Osteocyte (in vitro differentiated cells): ENCODE measurements at regions not wholly inside any gene's neighbourhood (a gene's known extent, or its start where the extent isn't known, plus 50 kb on each side); places are given as distances from the start of the nearest gene placed in this dataset.

ENCODE experiments used
- DNase-seq: peaks from one replicate; pipeline ENCODE4 v3.0.0; 2021; ENCODE audit warnings: mixed read lengths; ENCODE audit not compliant: unreplicated experiment; ENCODE audit errors: extremely low spot score
- H3K27ac Mint-ChIP-seq: one replicate; pipeline ENCODE4 v1.8.0; 2021; ENCODE audit warnings: mild to moderate bottlenecking, mixed read lengths; ENCODE audit not compliant: unreplicated experiment
- H3K27me3 Mint-ChIP-seq: one replicate; pipeline ENCODE4 v1.8.0; 2021; ENCODE audit warnings: mixed read lengths; ENCODE audit not compliant: unreplicated experiment
- H3K36me3 Mint-ChIP-seq: one replicate; pipeline ENCODE4 v1.8.0; 2021; ENCODE audit warnings: mixed read lengths; ENCODE audit not compliant: unreplicated experiment
- H3K4me1 Mint-ChIP-seq: one replicate; pipeline ENCODE4 v1.8.0; 2021; ENCODE audit warnings: mixed read lengths; ENCODE audit not compliant: unreplicated experiment
- H3K4me3 Mint-ChIP-seq: one replicate; pipeline ENCODE4 v1.8.0; 2021; ENCODE audit warnings: mild to moderate bottlenecking, moderate library complexity, mixed read lengths; ENCODE audit not compliant: unreplicated experiment
- H3K9me3 Mint-ChIP-seq: one replicate; pipeline ENCODE4 v1.8.0; 2021; ENCODE audit warnings: mixed read lengths; ENCODE audit not compliant: unreplicated experiment
- TF ChIP-seq, protein P1 (sequence below): fragments of 200-600 bp; sonication (generic); IDR thresholded peaks from 2 replicates; pipeline ENCODE4 v1.5.0; 2021; ENCODE audit warnings: antibody characterized with exemption, mild to moderate bottlenecking, moderate library complexity

DNA sequence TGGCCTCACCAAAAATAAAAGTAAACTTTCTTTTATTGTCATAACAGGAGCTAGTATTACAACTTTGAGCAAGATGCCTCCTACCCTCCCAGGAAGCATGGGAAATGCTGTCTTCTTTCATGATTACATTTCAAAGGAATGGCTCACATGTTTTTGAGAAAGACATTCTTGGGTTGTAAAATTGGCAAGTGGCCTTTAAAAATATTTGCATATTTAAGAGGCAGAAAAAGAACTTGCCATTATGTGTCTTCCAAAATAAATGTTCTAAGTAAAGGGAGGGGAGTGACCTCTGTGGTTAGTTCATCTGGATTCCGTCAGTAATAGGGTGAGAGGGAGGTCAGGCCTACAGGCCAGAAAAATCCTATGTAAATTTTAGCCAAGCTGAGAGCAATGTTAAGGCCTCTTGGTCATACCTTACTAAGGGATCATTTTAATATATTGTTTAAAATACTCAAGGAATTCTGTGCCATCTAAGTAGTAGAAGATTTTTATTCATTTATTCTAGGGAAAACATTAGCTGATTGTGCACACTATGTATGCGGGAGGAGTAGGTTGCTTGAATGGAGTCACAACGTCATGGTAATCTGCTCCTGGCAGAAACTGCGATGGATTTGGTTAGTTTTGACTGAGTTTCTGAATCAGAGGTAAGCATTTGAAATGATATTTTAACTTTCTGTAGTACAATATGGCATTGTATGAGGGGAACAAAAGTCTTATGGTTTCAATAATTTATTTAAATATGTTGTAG lies 1485.7 kb upstream of the CDH9 start:
- peaks cover 7% of the 10 kb centered on the region for H3K9me3 Mint-ChIP-seq
- peaks cover 13% of the 10 kb centered on the region for H3K27me3 Mint-ChIP-seq
- TF ChIP-seq, protein P1, sequence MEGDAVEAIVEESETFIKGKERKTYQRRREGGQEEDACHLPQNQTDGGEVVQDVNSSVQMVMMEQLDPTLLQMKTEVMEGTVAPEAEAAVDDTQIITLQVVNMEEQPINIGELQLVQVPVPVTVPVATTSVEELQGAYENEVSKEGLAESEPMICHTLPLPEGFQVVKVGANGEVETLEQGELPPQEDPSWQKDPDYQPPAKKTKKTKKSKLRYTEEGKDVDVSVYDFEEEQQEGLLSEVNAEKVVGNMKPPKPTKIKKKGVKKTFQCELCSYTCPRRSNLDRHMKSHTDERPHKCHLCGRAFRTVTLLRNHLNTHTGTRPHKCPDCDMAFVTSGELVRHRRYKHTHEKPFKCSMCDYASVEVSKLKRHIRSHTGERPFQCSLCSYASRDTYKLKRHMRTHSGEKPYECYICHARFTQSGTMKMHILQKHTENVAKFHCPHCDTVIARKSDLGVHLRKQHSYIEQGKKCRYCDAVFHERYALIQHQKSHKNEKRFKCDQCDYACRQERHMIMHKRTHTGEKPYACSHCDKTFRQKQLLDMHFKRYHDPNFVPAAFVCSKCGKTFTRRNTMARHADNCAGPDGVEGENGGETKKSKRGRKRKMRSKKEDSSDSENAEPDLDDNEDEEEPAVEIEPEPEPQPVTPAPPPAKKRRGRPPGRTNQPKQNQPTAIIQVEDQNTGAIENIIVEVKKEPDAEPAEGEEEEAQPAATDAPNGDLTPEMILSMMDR, result no peak
- DNase-seq, result no peak
- no peaks in the 10 kb centered on the region for H3K36me3 Mint-ChIP-seq
- no peak overlapping the region for H3K4me3 Mint-ChIP-seq
- H3K27ac Mint-ChIP-seq, result peak overlapping the region; percentile 60
- H3K4me1 Mint-ChIP-seq, result peaks cover 21% of the 10 kb centered on the region

DNA sequence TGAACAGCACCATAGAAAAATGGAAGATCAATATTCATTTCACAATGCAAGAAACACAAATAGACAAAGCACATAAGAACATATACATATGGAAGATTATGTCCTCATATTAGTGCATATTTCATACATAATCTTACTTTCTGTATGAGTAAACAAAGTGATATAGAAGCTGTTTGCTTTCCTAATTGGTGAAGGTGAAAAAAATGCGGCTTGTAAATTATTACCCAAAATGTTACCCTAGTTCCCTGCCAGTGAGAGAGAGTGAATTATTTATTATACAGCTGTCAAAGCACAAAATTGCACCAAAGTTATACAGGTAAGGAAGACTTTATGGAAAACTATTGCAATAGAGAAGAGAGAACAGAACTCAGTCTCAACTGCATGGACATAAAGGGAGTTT lies 1485.0 kb upstream of the CDH9 start:
- peaks cover 7% of the 10 kb centered on the region for H3K9me3 Mint-ChIP-seq
- no peak overlapping the region for H3K4me3 Mint-ChIP-seq
- peaks cover 8% of the 10 kb centered on the region for H3K27me3 Mint-ChIP-seq
- H3K4me1 Mint-ChIP-seq, result peaks cover 21% of the 10 kb centered on the region
- DNase-seq, result no peak
- H3K36me3 Mint-ChIP-seq, result no peaks in the 10 kb centered on the region
- TF ChIP-seq, protein P1, result no peak
- peak overlapping the region; percentile 60 for H3K27ac Mint-ChIP-seq

DNA sequence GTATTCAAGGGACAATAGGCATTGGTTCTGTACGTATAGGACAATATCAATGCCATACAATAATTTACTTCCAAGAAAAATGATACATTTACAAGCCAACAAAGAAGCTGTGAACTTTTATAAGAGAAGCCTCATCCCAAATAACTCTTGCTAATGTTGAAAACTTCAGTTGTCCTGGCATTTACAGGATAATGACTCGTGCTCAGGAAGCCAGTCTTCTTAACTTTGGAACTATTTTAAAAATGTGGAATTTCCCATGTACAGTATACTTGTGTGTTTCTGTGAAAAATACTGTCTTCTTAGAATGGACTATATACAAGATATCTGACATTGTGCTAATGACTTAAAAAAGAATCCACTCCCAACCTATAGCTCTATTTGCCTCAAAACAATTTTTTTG lies 1479.3 kb upstream of the CDH9 start:
- TF ChIP-seq, protein P1, result no peak
- H3K4me1 Mint-ChIP-seq, result peaks cover 14% of the 10 kb centered on the region
- no peak overlapping the region for H3K4me3 Mint-ChIP-seq
- peaks cover 9% of the 10 kb centered on the region for H3K27me3 Mint-ChIP-seq
- no peaks in the 10 kb centered on the region for H3K36me3 Mint-ChIP-seq
- no peak overlapping the region for H3K27ac Mint-ChIP-seq
- H3K9me3 Mint-ChIP-seq, result peaks cover 7% of the 10 kb centered on the region
- DNase-seq, result no peak

DNA sequence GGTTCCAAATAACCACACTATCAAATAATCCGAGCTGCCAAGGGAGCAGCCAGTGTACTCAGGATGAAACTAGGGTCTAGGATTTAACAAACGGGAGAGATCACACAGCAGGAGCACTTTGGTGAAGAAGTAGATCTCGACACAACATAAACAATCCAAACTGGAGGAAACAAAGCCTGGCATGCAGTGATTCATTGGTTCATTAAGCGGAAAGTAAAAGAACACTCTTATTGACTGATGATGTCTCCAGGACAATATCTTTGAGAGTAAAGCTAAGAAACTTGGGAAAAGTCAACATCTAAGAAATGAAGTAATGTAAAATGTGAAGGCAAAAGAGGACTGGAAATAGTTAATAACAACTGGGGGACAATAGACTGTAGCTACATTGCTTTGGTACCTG lies 1478.3 kb upstream of the CDH9 start:
- no peak overlapping the region for H3K27ac Mint-ChIP-seq
- no peak for DNase-seq
- TF ChIP-seq, protein P1, result no peak
- no peaks in the 10 kb centered on the region for H3K36me3 Mint-ChIP-seq
- no peak overlapping the region for H3K4me3 Mint-ChIP-seq
- peaks cover 14% of the 10 kb centered on the region for H3K4me1 Mint-ChIP-seq
- H3K9me3 Mint-ChIP-seq, result peaks cover 7% of the 10 kb centered on the region
- H3K27me3 Mint-ChIP-seq, result peaks cover 9% of the 10 kb centered on the region

GRCh38 chr5:28512648-28513047 lies 1474.3 kb upstream of the CDH9 start:
- H3K9me3 Mint-ChIP-seq, result no peaks in the 10 kb centered on the region
- peaks cover 10% of the 10 kb centered on the region for H3K4me1 Mint-ChIP-seq
- no peak for DNase-seq
- H3K27ac Mint-ChIP-seq, result no peak overlapping the region
- TF ChIP-seq, protein P1, result no peak
- H3K36me3 Mint-ChIP-seq, result no peaks in the 10 kb centered on the region
- peaks cover 12% of the 10 kb centered on the region for H3K27me3 Mint-ChIP-seq
- no peak overlapping the region for H3K4me3 Mint-ChIP-seq
